Erythroblast (primary cell): ENCODE measurements at regions not wholly inside any gene's neighbourhood (a gene's known extent, or its start where the extent isn't known, plus 50 kb on each side); places are given as distances from the start of the nearest gene placed in this dataset.

Experiments
- GATA1 ChIP-seq: IDR thresholded peaks from 2 replicates; pipeline ENCODE4 v1.6.1; 2011; ENCODE audit warnings: low read depth, mild to moderate bottlenecking, control low read depth, low read length, moderate library complexity
- POLR2A ChIP-seq: IDR thresholded peaks from 2 replicates; pipeline ENCODE4 v1.6.1; 2011; ENCODE audit warnings: mild to moderate bottlenecking, low read length

DNA sequence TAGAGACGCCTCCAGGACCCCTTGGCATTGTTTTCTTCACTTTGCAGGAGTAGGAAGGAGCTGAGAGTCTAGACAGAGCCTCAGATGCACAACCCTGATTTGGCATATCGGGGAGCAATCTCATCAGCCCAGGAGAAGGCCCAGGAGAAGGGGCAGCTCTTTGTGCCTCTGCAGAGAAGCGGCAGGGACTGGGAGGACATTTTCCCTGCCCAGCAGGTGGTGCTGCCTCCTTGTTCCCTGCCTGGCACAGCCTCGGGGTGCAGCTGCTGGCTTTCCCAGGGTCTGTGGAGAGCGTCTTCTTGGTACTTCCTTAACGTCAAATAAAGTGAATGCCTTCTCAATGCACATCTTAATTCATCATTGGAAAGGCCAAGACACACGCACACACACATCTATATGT, 419.5 kb downstream of the TMEM121 start:
- no peak for TF ChIP-seq POLR2A
- TF ChIP-seq GATA1, result no peak
